A204.1 (cell line): ENCODE measurements at regions not wholly inside any gene's neighbourhood (a gene's known extent, or its start where the extent isn't known, plus 50 kb on each side); places are given as distances from the start of the nearest gene placed in this dataset.
"Not testable (repeated sequence)": the region's sequence is repeated elsewhere in the genome, so short reads cannot be mapped to it uniquely, and the experiment has no call there.

Experiments used
- FAIRE-seq: peaks from 2 replicates; lab custom pipeline; 2012; peaks lifted over from hg19 to GRCh38; lab: Jason Lieb, UNC

- no peak for FAIRE-seq
Observed at GRCh38 chr1:104172243-104172681, 422.6 kb downstream of the AMY1C start.

DNA sequence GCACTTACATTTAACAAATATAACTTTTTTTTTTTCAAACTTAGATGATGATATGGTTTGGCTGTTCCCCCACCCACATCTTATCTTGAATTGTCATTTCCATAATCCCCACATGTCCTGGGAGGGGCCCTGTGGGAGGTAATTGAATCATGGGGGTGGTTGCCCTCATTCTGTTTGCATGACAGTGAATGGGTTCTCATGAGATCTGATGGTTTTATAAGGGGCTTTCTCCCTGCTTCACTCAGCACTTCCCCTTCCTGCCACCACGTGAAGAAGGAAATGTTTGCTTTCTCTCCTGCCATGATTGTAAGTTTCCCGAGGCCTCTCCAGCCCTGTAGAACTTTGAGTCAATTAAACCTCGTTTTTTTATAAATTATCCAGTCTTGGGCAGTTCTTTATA is 432.6 kb downstream of the AMY1C start:
- no peak for FAIRE-seq

DNA sequence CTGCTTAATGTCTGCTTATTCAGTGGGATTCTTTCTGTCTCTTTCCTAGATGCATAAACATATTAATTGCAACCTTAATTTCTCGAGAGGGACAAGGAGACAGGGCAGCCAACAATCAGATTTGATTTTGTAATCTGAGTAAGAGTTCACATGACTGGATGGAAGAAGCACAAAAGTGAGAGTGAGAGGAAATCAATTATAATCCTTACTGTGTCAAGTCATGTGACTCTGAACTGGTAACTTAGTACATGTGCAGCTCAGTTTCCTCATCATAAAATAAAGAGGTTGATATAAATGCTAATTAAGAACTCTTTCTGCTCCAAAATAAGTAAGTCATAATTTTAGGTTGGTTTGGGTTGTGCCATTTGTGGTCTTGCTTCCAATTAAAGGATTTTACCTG is 439.5 kb downstream of the AMY1C start:
- FAIRE-seq = no peak

GRCh38 chr1:104190821-104191220 is 441.1 kb downstream of the AMY1C start:
- FAIRE-seq = no peak

GRCh38 chr1:104195395-104195794 is 445.7 kb downstream of the AMY1C start:
- no peak for FAIRE-seq

DNA sequence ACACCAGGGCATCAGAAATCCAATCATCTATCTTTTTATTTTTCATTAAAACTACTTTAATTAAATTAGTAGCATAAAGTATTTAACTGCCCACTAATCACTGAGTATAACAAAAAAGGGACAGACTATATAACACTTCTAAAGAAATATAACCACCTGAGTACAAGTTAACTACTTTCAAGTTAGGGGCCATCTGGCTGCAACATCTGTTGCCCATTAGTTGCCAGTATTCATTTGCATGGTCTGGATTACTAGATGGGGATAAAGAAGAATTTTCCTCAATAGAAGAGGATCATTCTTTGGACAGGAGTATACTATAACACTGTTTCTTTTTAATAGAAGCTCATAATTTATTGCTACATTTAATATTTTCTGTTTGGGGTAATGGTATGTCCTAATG is 446.4 kb downstream of the AMY1C start:
- FAIRE-seq = no peak

GRCh38 chr1:104197516-104197915 is 447.8 kb downstream of the AMY1C start:
- FAIRE-seq = no peak

- no peak for FAIRE-seq
Observed at GRCh38 chr1:104212239-104212638, 462.5 kb downstream of the AMY1C start.

DNA sequence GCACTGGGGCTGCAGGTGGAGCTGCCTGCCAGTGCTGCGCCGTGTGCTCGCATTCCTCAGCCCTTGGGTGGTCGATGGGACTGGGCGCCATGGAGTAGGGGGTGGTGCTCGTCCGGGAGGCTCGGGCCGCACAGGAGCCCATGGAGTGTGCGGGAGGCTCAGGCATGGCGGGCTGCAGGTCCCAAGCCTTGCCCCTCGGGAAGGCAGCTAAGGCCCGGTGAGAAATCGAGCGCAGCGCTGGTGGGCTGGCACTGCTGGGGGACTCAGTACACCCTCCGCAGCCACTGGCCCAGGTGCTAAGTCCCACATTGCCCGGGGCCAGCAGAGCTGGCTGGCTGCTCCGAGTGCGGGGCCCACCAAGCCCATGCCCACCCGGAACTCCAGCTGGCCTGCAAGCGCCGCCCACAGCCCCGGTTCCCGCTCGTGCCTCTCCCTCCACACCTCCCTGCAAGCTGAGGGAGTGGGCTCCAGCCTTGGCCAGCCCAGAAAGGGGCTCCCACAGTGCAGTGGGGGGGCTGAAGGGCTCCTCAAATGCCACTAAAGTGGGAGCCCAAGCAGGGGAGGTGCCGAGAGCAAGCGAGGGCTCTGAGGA is 467.8 kb downstream of the AMY1C start:
- not testable (repeated sequence) for FAIRE-seq

DNA sequence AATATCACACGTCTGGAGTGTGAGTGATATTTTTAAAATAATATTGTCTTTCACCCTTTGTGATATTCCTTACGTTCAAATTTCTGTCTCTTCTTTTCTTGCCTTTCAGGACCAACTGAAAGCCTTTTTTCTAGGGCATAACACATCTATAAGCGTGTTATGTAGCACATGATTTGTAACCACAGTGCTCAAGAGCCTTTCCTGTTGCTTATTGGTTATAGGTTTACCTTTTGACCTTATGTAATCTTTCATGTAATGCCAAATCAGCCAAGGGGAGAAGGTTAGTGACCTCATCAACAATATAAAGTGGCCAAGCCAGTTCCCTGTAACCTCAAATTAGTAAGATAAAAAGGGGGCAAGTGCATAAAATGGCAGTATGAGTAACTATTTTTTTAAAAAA is 480.2 kb downstream of the AMY1C start:
- FAIRE-seq = no peak

- FAIRE-seq = no peak
Observed at GRCh38 chr1:104231676-104232075, 482.0 kb downstream of the AMY1C start.

- no peak for FAIRE-seq
Observed at GRCh38 chr1:104235141-104235540, 485.4 kb downstream of the AMY1C start.

DNA sequence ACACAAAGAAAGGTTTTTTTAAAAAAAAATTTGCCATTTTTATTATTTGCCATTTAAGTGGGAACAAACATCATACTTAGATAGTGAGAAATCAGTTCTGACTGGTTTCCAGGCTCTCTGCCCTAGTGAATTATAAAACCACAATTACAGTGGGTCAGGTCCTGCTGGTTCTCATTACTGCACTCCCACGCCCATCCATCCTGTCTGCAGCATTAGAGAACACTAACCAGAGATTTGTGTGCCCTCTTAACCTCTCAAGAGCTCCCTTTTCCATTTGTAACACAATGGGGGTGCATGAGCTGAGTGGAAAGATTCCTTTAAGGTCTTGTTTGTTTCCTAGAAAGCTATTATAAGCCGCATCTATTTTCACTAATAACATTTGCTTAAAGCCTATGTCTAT is 489.3 kb downstream of the AMY1C start:
- FAIRE-seq = no peak

DNA sequence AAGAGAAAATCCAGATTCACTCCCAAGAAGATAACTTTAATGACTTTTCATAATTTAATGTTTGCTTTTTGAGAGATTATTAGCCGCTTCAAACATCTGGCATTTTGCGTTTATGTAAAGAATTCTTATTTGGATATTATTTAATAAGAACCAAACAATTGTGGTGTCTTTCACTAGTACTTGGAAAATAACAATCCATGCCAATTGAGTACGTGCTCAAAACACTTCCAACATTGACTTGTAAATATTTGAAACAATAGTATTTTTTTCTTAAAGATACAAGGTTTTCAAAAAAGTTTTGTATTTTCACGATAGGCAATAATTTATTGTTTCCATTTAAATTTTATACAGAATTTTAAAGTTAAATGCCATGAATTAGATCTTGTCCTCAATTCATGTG is 498.7 kb downstream of the AMY1C start:
- no peak for FAIRE-seq

DNA sequence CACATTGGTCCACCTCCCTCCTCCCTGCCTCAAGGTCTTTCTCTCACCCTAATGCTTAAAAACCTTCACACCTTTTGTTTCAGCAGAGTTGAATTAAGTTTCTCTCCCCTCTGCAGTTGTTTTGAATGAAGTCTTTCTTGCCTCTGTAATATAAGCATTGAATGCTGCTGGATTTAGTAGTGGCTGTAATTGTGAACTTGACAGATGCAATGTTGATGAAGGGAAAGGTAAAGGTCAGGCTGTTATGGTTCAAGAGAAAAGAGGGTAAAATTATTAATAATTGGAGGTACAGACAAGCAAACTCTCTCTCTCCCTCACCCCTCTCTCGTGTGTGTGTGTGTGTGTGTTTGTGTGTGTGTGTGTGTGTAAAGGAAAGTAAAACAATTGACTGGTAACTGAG is 509.8 kb downstream of the AMY1C start:
- no peak for FAIRE-seq

- not testable (repeated sequence) for FAIRE-seq
Observed at GRCh38 chr1:104263110-104263509, 513.4 kb downstream of the AMY1C start.

GRCh38 chr1:104264521-104264920 is 514.8 kb downstream of the AMY1C start:
- no peak for FAIRE-seq

DNA sequence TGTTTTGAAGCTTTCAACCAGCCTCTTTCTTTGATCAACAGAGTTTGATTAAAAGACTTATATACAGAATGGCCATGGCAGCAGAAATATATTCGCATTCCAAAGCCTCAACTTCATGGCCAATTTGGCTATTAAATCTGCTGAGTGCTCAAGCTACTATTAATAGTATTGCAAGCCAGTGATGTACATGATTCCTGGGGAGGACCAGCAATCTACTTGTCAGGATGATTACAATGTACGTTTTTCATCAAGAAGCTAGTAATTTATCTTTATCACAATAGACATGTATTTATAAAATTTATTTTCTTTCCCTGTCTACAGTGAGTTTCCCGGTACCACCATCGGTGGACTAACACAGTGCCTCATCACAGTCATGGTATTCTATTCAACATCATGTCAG is 515.5 kb downstream of the AMY1C start:
- no peak for FAIRE-seq

- no peak for FAIRE-seq
Observed at GRCh38 chr1:104266612-104267011, 516.9 kb downstream of the AMY1C start.

GRCh38 chr1:104288322-104288721 is 538.6 kb downstream of the AMY1C start:
- FAIRE-seq = not testable (repeated sequence)

- FAIRE-seq = no peak
Observed at GRCh38 chr1:104291156-104291555, 541.5 kb downstream of the AMY1C start.

DNA sequence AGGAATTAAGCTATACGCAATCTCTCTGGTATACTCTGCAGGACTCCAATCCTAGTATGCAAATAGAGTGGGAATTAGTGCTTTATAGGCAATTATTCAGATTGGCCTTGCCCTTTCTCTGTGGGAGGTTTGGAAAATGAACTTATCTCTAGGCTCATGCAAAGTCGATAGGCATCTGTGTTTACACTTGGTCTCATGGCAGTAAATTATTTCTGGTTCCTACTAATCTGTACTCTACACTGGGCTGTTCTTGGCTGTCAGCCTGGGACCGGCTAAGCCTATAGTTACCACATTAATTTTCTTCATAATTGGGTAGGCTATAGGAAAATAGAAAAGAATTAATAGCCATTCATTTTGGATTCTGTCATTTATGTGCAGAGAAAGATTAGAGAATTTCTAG is 544.6 kb downstream of the AMY1C start:
- FAIRE-seq = no peak

GRCh38 chr1:104295511-104295910 is 545.8 kb downstream of the AMY1C start:
- no peak for FAIRE-seq

DNA sequence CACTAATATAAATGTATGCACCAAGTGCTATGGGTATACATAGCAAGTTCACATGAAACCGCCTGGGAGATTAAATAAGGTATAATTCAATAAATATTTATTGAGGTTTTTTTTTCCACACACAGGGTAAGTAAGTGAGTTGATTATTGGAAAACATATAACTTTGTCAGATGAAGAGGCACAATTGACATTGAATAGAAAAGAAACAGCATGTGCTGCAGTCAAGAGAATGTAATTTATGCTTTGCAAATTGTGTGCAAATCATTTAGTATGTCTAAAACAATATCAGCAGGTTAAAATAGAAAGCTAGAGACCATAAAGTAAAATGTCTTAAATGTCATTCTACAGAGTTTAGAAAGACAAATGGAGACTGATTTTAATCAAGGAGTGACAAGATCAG is 560.0 kb downstream of the AMY1C start:
- no peak for FAIRE-seq

GRCh38 chr1:104315823-104316222 is 566.1 kb downstream of the AMY1C start:
- FAIRE-seq = no peak
